Muscle layer of colon (tissue), 2 donors: ENCODE measurements at regions not wholly inside any gene's neighbourhood (a gene's known extent, or its start where the extent isn't known, plus 50 kb on each side); places are given as distances from the start of the nearest gene placed in this dataset.

Experiments
- H3K27ac ChIP-seq: one replicate; pipeline ENCODE4 v1.7.0; 2013; ENCODE audit warnings: low read depth, mild to moderate bottlenecking, low read length, moderate library complexity
- H3K27me3 ChIP-seq, 2 donors: one replicate each; pipeline ENCODE4 v1.7.0; 2013; ENCODE audit warnings: low read length in 2 of 2, mild to moderate bottlenecking in 2 of 2; ENCODE audit not compliant: insufficient read depth in 2 of 2, control insufficient read depth in 1 of 2
- H3K36me3 ChIP-seq: one replicate; pipeline ENCODE4 v1.7.0; 2013; ENCODE audit warnings: mild to moderate bottlenecking, low read length; ENCODE audit not compliant: insufficient read depth
- H3K4me1 ChIP-seq: one replicate; pipeline ENCODE4 v1.7.0; 2013; ENCODE audit warnings: mild to moderate bottlenecking, low read length; ENCODE audit not compliant: insufficient read depth
- H3K4me3 ChIP-seq, 2 donors: one replicate each; pipeline ENCODE4 v1.7.0; 2013; ENCODE audit warnings: low read length in 2 of 2, low read depth in 1 of 2, mild to moderate bottlenecking in 1 of 2, moderate library complexity in 1 of 2
- H3K9ac ChIP-seq: one replicate; pipeline ENCODE4 v1.7.0; 2013; ENCODE audit warnings: low read length
- H3K9me3 ChIP-seq: one replicate; pipeline ENCODE4 v1.7.0; 2013; ENCODE audit warnings: mild to moderate bottlenecking, low read length
- donor health status: abdominal sarcoma.
- donor health status: Adenocarcinoma of cecum.

DNA sequence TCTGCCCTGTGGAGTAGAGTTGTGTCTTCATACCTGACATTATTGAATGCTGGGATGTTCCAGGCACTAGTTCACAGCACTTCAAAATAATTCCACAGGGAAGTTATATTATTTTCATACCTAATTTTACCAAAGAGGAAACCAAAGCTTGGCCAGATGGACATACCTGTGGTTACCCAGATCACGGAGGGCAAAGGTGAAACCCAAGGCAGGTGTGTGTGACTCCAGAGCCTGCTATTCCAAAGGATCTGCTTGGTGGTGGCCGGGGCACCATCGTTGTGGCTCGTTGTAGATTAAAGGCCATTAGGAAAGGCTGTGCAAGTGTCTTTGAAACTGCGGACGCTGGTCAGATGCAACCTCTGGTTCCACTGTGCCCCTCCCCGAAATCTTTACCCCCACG lies 108.6 kb downstream of the ZBTB18 start:
- no peak overlapping the region for H3K9ac ChIP-seq
- H3K27me3 ChIP-seq: no peaks in the 10 kb centered on the region
- no peaks in the 10 kb centered on the region for H3K9me3 ChIP-seq
- no peaks in the 10 kb centered on the region for H3K4me1 ChIP-seq
- H3K36me3 ChIP-seq: no peaks in the 10 kb centered on the region
- no peak overlapping the region for H3K27ac ChIP-seq
- H3K4me3 ChIP-seq: no peak overlapping the region

DNA sequence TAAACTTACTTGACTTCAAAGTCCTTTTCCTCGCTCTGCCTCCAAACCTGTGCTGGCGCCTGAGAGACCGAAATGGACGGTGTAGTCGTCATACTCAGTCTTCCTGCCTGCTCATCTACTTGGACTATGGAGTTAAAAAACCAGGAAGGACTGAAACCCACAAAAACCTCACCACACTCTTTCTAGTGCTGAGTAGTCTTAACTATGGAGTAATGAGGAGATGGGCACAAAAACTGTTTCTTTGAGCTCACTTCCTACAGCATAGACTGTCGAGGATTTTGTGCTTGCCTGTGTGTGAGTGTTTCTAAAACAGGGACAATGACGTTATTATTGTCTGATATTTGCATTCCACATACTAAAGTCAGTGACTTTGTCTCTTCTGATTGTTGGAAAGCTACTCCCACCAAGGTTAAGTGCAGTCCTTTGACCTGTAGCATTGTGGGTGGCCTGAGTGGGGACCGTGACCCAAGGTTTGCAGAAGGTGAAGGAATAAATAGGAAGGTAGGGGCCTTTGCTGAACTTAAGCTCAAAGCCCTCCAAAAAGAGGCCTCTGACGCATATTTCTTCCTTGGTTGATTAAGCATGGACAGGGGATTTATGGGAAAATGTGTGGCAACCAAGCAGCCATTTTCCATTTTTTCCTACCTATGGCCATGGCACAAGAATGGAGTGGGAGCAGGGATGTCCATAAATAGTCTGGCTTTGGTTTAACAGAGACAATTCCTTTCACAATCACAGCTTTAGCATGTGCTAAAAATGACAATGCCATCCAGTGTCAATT lies 109.6 kb downstream of the ZBTB18 start:
- Histone ChIP-seq H3K27me3 (no peaks in the 10 kb centered on the region), H3K4me3 (no peak overlapping the region), H3K9ac (no peak overlapping the region), H3K36me3 (no peaks in the 10 kb centered on the region), H3K4me1 (no peaks in the 10 kb centered on the region), H3K27ac (no peak overlapping the region), H3K9me3 (no peaks in the 10 kb centered on the region)

DNA sequence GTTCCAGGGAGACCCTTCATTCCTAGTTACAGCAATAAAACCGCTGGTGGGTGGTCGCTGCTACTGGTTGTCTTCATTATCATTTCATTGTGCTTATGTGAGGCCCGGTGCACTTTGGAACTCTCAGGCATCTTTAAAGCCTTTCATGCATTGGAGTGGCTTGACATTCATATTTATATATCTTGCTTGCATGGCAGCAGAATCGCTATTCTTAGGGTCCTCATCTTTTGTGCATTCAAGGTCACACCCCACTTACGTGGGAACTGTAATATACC lies 110.1 kb downstream of the ZBTB18 start:
- Histone ChIP-seq H3K36me3 (no peaks in the 10 kb centered on the region), H3K9ac (no peak overlapping the region), H3K27ac (no peak overlapping the region), H3K4me1 (no peaks in the 10 kb centered on the region), H3K4me3 (no peak overlapping the region), H3K27me3 (no peaks in the 10 kb centered on the region), H3K9me3 (no peaks in the 10 kb centered on the region)

DNA sequence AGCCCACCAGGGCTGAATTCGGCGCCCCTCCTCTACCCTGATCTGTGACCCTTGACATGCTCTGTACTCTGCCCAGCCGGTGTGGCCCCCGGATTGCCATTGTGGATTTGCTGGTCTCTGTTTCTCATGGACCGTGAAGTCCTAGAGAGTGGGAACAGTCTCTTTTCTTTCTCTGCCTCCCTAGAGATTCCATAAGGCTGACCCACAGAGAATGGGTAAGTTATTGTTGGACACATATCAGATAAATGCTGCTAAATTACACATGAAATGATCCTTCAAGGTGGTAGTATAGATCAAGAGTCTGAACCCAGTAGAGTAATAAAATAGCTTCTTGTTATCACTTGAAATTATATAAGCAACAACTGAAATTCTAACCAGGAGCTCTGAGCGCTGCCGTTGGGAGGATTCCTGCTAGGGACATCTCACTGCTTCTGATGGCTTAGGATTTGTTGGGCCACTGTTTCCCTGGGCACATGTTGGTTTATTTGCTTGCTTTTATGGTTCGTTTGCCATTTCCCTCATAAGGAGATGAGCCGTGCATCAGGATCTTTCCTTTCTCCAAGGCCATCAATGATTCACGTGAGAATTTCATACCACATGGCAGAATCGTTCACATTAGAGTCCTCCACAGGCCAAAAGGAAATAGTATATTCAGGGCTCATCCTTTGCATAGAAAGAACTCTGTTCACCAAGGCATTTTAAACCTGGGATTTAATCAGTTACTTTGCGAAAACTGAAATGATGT lies 111.9 kb downstream of the ZBTB18 start:
- Histone ChIP-seq H3K4me1 (no peaks in the 10 kb centered on the region), H3K9ac (no peak overlapping the region), H3K27me3 (no peaks in the 10 kb centered on the region), H3K9me3 (no peaks in the 10 kb centered on the region), H3K4me3 (no peak overlapping the region), H3K36me3 (no peaks in the 10 kb centered on the region), H3K27ac (no peak overlapping the region)

DNA sequence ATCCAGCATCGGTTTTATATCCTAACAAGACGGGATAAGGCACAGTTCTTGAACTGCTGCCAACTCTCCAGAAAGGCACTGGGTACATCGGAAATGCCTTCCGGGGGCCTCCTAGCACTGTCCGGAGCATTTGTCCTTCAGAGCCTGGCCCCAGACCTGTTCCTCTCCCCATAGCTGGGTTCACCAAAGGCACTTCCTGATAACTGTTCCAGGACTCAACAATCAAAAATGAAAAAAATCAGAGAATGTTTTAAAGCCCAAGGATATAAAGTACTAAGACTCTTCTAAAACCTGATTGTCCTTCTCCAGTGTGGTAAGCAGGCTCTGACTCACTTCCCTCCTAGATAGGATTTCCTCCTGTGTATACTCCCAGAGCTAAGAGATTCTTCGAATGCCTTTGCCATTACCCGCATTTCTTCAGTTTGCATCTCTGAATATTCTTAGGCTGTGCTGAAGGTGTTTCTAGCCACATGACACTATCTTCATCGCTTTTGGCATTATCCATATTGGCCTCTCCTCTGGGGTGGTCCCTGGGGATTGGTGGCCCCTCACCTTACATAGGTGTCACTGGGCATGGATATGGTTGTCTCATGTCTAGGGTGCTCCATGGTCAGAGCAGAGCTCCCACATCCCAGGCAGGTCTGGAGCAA lies 112.9 kb downstream of the ZBTB18 start:
- no peak overlapping the region for H3K27ac ChIP-seq
- no peak overlapping the region for H3K9ac ChIP-seq
- no peaks in the 10 kb centered on the region for H3K36me3 ChIP-seq
- H3K27me3 ChIP-seq: no peaks in the 10 kb centered on the region
- no peaks in the 10 kb centered on the region for H3K9me3 ChIP-seq
- H3K4me3 ChIP-seq: no peak overlapping the region
- H3K4me1 ChIP-seq: no peaks in the 10 kb centered on the region

DNA sequence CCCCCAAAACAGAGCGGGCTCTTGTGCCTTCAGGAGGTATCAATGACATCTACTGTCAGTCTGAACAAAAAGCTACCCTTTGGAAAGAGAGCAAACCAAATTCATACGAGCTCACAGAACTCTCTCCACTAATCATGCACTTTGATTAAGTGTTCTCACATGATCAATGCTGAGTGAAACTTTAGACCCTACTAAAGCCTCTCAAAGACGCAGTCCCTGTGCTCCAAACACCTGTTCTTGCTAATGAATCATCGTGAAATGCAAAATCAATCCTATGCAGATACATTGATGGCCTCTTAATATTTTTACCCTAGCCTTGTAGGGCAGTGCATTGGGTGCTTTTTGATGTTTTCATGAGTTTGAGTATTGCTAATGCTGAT lies 113.4 kb downstream of the ZBTB18 start:
- Histone ChIP-seq H3K4me1 (no peaks in the 10 kb centered on the region), H3K27me3 (no peaks in the 10 kb centered on the region), H3K9me3 (no peaks in the 10 kb centered on the region), H3K9ac (no peak overlapping the region), H3K27ac (no peak overlapping the region), H3K4me3 (no peak overlapping the region), H3K36me3 (no peaks in the 10 kb centered on the region)

DNA sequence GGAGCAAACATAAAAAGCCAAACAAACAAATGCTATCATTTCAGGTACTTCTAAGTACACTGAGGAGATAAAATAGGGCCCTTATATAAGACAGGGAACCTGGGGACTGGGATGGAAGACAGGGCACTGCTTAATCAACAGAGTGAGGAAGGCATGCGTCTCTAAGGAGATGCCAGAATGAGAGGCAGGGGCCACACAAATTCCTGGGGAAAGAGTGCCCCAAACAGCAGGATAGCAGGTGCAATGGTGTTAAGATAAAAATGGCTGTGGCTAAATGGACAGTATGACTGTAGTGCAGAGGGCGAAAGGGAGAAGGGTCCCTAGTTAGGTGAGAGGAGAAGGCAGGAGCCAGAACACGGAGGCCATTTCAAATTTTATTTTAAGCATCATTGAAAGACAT lies 113.9 kb downstream of the ZBTB18 start:
- H3K4me3 ChIP-seq: no peak overlapping the region
- no peaks in the 10 kb centered on the region for H3K27me3 ChIP-seq
- no peak overlapping the region for H3K9ac ChIP-seq
- no peak overlapping the region for H3K27ac ChIP-seq
- H3K36me3 ChIP-seq: no peaks in the 10 kb centered on the region
- no peaks in the 10 kb centered on the region for H3K9me3 ChIP-seq
- no peaks in the 10 kb centered on the region for H3K4me1 ChIP-seq

DNA sequence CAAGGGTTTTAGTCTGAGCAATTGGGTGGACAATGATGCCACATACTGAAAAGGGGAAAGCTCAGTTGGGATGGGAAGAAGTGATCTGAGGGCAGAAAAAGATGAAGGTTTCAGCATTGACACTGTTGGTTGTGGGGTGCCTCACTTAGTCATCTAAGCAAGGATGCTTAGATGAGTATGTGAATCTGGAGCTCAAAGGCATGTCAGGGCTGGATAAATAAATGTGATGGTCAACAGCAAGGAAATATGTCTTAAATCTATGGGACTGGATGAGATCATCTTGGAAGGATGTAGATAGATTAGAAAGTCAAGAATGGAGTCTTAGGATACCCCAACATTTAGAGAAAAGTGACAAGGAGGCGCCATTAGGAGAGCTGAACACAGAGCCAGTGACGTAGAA lies 114.6 kb downstream of the ZBTB18 start:
- no peaks in the 10 kb centered on the region for H3K4me1 ChIP-seq
- H3K9me3 ChIP-seq: no peaks in the 10 kb centered on the region
- H3K36me3 ChIP-seq: no peaks in the 10 kb centered on the region
- no peak overlapping the region for H3K9ac ChIP-seq
- H3K27ac ChIP-seq: no peak overlapping the region
- no peak overlapping the region for H3K4me3 ChIP-seq
- H3K27me3 ChIP-seq: no peaks in the 10 kb centered on the region

DNA sequence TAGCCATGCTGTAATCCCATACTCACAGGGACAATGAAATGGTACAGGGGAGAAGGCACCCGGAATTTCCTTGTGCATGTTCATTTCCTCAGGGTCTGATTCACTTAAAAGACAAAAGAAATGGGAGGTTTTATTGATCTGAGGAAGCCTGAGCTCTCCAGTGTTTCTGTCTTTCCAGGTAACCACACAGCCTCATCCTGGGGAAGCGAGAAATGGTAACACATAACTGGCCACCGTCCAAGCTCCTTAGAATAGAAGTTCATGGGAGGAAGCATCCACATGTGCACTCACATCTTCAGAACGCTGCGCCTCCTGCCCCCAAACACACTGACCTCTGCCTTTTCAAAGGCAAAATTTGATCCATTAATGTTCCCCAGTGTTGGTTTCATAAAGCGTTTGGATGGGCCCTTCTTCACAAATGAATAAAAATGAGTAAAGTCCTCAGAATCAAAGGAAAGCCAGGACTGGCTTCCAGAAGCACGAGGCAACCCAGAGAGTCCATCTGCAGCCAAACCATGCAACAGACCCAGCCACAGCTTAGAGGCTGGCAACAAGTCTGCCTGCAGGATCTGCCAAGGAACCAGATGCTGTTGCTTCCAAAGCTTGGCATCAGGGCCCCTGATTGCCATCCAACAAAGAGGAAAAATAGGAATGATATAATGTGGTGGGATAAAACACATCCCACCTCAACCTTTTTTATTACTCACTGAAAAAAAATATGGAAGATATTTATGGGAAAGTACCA lies 120.3 kb downstream of the ZBTB18 start:
- Histone ChIP-seq H3K36me3 (no peaks in the 10 kb centered on the region), H3K4me3 (no peak overlapping the region), H3K9me3 (no peaks in the 10 kb centered on the region), H3K27me3 (no peaks in the 10 kb centered on the region), H3K27ac (no peak overlapping the region), H3K4me1 (peaks cover 15% of the 10 kb centered on the region), H3K9ac (no peak overlapping the region)

DNA sequence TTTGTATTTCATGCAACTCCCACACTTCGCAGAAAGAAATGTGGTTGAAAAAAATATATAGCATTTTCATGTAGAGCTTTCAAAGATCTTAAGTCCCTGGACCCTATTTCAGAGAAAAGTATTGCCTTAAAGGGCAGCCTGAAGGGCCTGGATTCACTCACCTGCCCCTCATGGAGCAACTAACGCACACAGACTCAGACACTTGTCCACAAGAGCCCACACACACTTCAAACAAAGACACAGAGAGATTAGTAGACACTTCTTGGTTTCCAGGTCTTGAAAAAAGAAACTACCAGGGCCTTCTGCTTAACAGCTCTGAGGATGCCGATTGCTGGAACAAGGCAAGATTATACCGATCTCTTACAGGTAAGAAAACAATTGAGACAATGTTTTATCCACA lies 122.2 kb downstream of the ZBTB18 start:
- Histone ChIP-seq H3K27me3 (no peaks in the 10 kb centered on the region), H3K9ac (no peak overlapping the region), H3K4me1 (peaks cover 15% of the 10 kb centered on the region), H3K4me3 (no peak overlapping the region), H3K36me3 (no peaks in the 10 kb centered on the region), H3K27ac (no peak overlapping the region), H3K9me3 (no peaks in the 10 kb centered on the region)

DNA sequence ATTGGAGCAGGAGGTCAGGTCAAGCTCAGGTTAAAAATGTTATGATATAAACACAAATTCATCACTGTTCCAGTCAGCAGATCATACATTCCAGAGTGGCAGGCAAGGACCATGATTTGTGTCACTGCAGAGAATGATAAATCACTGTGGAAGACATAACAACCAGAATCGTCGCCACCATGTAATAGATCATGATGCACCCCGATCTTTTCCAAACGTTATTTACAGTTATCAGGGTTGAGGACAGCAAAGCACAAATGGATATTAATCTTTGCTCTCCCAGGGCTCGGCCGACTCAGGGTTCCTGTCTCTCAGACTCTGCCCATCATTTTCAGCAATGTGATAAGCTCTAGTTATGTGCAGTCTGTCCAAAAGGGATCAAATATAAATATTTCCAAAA lies 122.7 kb downstream of the ZBTB18 start:
- no peak overlapping the region for H3K27ac ChIP-seq
- no peak overlapping the region for H3K9ac ChIP-seq
- H3K9me3 ChIP-seq: no peaks in the 10 kb centered on the region
- H3K27me3 ChIP-seq: no peaks in the 10 kb centered on the region
- no peaks in the 10 kb centered on the region for H3K36me3 ChIP-seq
- H3K4me3 ChIP-seq: no peak overlapping the region
- peaks cover 15% of the 10 kb centered on the region for H3K4me1 ChIP-seq
